ENCODE measurements at regions not wholly inside any gene's neighbourhood (a gene's known extent, or its start where the extent isn't known, plus 50 kb on each side); places are given as distances from the start of the nearest gene placed in this dataset.

DNA sequence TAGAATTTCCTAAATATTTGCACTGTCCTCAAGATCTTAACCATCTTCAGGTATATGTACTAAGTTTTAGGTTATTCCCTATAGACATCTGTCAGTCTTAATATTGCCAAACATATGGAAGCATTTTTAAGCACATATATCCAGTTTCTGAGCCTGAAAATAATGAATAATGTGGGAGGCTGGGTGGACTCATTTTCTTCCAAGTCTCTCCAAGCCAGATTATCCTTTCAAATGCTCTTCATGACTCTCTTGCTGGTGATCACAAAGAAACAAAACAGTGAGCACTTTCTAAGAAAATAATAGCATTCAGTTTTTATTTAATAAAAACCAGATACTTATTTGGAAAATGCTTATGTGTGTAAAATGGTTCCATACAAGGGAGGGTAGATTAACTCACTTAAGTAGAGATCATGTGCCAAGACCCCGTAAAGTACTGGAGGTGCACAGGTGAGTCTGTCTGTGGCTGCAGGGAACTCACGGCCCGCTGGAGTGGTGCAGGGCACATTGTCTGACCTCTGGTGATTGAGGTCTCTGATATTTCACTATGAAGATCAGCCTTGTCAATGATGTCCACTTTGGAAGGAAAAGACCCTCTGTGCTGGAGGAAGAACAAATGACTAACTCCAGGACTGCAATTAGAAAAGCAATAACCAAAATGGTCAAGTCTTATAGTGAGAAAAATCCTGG, 161.6 kb downstream of the TMEM18 start:
- TF ChIP-seq ZC3H10 (CRISPR knock-in tag; IDR thresholded peaks at IDR 0.05), result no peak
- TF ChIP-seq ZNF565 (CRISPR knock-in tag; conservative IDR thresholded peaks at IDR 0.05; ENCODE audit: low read depth), result no peak
- TF ChIP-seq ZFP3 (CRISPR knock-in tag; IDR thresholded peaks at IDR 0.05), result no peak
- TF ChIP-seq, protein P1, sequence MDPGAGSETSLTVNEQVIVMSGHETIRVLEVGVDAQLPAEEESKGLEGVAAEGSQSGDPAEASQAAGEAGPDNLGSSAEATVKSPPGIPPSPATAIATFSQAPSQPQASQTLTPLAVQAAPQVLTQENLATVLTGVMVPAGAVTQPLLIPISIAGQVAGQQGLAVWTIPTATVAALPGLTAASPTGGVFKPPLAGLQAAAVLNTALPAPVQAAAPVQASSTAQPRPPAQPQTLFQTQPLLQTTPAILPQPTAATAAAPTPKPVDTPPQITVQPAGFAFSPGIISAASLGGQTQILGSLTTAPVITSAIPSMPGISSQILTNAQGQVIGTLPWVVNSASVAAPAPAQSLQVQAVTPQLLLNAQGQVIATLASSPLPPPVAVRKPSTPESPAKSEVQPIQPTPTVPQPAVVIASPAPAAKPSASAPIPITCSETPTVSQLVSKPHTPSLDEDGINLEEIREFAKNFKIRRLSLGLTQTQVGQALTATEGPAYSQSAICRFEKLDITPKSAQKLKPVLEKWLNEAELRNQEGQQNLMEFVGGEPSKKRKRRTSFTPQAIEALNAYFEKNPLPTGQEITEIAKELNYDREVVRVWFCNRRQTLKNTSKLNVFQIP (CRISPR knock-in tag; IDR thresholded peaks at IDR 0.05; ENCODE audit: borderline replicate concordance, low read depth), result no peak
- no peak for TF ChIP-seq ISL1 (CRISPR knock-in tag; IDR thresholded peaks at IDR 0.05)
- no peak for TF ChIP-seq TOX (CRISPR knock-in tag; IDR thresholded peaks at IDR 0.05; ENCODE audit: borderline replicate concordance)
- TF ChIP-seq ZNF8 (CRISPR knock-in tag; IDR thresholded peaks at IDR 0.05), result no peak
- TF ChIP-seq OSR1 (CRISPR knock-in tag; IDR thresholded peaks at IDR 0.05), result no peak
- TF ChIP-seq, protein P2, sequence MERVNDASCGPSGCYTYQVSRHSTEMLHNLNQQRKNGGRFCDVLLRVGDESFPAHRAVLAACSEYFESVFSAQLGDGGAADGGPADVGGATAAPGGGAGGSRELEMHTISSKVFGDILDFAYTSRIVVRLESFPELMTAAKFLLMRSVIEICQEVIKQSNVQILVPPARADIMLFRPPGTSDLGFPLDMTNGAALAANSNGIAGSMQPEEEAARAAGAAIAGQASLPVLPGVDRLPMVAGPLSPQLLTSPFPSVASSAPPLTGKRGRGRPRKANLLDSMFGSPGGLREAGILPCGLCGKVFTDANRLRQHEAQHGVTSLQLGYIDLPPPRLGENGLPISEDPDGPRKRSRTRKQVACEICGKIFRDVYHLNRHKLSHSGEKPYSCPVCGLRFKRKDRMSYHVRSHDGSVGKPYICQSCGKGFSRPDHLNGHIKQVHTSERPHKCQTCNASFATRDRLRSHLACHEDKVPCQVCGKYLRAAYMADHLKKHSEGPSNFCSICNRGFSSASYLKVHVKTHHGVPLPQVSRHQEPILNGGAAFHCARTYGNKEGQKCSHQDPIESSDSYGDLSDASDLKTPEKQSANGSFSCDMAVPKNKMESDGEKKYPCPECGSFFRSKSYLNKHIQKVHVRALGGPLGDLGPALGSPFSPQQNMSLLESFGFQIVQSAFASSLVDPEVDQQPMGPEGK (CRISPR knock-in tag; IDR thresholded peaks at IDR 0.05; ENCODE audit: borderline replicate concordance), result no peak
- no peak for TF ChIP-seq TCF4 (CRISPR knock-in tag; IDR thresholded peaks at IDR 0.05; ENCODE audit: borderline replicate concordance)
- TF ChIP-seq RARB (CRISPR knock-in tag; IDR thresholded peaks at IDR 0.05), result no peak
- no peak for TF ChIP-seq GLIS3 (CRISPR knock-in tag; IDR thresholded peaks at IDR 0.05)
- TF ChIP-seq CSDC2 (CRISPR knock-in tag; IDR thresholded peaks at IDR 0.05), result no peak
- no peak for TF ChIP-seq ESRRG (CRISPR knock-in tag; IDR thresholded peaks at IDR 0.05)
- no peak for TF ChIP-seq PPARA (CRISPR knock-in tag; IDR thresholded peaks at IDR 0.05; ENCODE audit: borderline replicate concordance)
- ATAC-seq, result no peak

DNA sequence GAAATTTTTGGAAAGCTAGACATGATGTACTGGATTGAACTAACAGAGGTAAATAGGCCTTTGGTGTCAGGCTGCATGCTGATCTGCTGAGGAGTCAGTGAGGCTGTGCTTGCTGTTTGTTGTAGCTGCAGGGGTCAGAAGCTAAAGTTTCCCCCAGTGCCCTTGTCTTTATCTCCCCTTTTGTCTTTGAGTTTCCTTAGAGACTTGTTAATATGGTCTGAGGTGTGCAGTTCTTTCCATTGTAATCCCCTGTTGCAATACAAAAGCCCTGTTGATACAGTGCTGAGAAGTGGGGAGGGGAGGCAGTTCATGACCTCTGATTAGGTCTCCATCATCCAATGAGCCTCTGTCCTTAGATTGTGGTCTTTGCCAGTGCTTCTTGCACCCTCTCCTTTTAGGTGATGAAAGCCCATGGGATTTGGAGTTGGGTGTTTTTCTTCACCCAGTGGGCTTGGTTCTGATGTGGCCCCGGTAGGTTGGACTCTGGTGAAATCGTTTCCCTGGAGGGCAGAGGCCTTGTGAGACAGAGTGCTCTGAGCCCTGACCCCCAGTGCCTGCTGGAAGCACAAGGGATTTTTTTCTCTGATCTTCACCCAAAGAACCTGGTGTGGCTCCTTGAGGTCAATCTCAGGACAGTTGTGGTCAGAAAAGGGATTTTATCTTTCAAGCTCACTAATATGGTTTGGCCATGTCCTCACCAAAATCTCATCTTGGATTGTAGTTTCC, 163.1 kb downstream of the TMEM18 start:
- TF ChIP-seq, protein P3, sequence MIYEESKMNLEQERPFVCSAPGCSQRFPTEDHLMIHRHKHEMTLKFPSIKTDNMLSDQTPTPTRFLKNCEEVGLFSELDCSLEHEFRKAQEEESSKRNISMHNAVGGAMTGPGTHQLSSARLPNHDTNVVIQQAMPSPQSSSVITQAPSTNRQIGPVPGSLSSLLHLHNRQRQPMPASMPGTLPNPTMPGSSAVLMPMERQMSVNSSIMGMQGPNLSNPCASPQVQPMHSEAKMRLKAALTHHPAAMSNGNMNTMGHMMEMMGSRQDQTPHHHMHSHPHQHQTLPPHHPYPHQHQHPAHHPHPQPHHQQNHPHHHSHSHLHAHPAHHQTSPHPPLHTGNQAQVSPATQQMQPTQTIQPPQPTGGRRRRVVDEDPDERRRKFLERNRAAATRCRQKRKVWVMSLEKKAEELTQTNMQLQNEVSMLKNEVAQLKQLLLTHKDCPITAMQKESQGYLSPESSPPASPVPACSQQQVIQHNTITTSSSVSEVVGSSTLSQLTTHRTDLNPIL (CRISPR knock-in tag; IDR thresholded peaks at IDR 0.05; ENCODE audit: low read depth), result no peak
- TF ChIP-seq PPARA (CRISPR knock-in tag; IDR thresholded peaks at IDR 0.05; ENCODE audit: borderline replicate concordance) (no peak), SNAI2 (CRISPR knock-in tag; IDR thresholded peaks at IDR 0.05) (no peak), ZNF70 (CRISPR knock-in tag; IDR thresholded peaks at IDR 0.05) (no peak), ZC3H10 (CRISPR knock-in tag; IDR thresholded peaks at IDR 0.05) (no peak), RARB (CRISPR knock-in tag; IDR thresholded peaks at IDR 0.05) (no peak), ZNF8 (CRISPR knock-in tag; IDR thresholded peaks at IDR 0.05) (no peak), TCF4 (CRISPR knock-in tag; IDR thresholded peaks at IDR 0.05; ENCODE audit: borderline replicate concordance) (no peak), GLIS3 (CRISPR knock-in tag; IDR thresholded peaks at IDR 0.05) (no peak), ARNTL (CRISPR knock-in tag; IDR thresholded peaks at IDR 0.05; ENCODE audit: borderline replicate concordance, low read depth) (no peak), CSDC2 (CRISPR knock-in tag; IDR thresholded peaks at IDR 0.05) (no peak), ZNF565 (CRISPR knock-in tag; conservative IDR thresholded peaks at IDR 0.05; ENCODE audit: low read depth) (no peak), ZFP3 (CRISPR knock-in tag; IDR thresholded peaks at IDR 0.05) (no peak), BACH2 (CRISPR knock-in tag; IDR thresholded peaks at IDR 0.05; ENCODE audit: borderline replicate concordance) (no peak)
- TF ChIP-seq, protein P2 (CRISPR knock-in tag; IDR thresholded peaks at IDR 0.05; ENCODE audit: borderline replicate concordance), result no peak
- ATAC-seq, result no peak

DNA sequence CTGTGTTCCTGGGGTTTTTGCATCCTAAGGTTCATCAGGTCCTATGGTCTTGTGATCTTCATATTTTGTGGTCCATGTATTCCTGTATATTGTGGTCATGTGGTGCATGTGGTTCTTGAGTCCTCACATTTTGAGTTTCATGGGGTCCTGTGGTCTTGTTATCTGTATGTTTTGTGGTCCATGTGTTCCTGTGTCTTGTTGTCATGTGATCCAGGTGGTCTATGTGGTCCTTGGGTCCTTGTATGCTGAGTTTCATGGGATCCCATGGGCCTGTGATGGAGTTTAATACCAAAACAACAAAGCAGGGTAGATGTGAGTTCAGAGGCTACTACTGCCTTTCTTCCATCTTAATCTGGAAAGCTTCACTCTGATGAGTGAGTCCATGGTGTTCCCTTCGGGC, 166.4 kb downstream of the TMEM18 start:
- ATAC-seq, result no peak
- TF ChIP-seq ARNTL (CRISPR knock-in tag; IDR thresholded peaks at IDR 0.05; ENCODE audit: borderline replicate concordance, low read depth) (no peak), GLIS3 (CRISPR knock-in tag; IDR thresholded peaks at IDR 0.05) (no peak), RARB (CRISPR knock-in tag; IDR thresholded peaks at IDR 0.05) (no peak), ZC3H10 (CRISPR knock-in tag; IDR thresholded peaks at IDR 0.05) (no peak), ZFP3 (CRISPR knock-in tag; IDR thresholded peaks at IDR 0.05) (no peak), SNAI2 (CRISPR knock-in tag; IDR thresholded peaks at IDR 0.05) (no peak), ZNF70 (CRISPR knock-in tag; IDR thresholded peaks at IDR 0.05) (no peak), CSDC2 (CRISPR knock-in tag; IDR thresholded peaks at IDR 0.05) (no peak), ZFP30 (CRISPR knock-in tag; IDR thresholded peaks at IDR 0.05) (no peak)
- TF ChIP-seq, protein P4, sequence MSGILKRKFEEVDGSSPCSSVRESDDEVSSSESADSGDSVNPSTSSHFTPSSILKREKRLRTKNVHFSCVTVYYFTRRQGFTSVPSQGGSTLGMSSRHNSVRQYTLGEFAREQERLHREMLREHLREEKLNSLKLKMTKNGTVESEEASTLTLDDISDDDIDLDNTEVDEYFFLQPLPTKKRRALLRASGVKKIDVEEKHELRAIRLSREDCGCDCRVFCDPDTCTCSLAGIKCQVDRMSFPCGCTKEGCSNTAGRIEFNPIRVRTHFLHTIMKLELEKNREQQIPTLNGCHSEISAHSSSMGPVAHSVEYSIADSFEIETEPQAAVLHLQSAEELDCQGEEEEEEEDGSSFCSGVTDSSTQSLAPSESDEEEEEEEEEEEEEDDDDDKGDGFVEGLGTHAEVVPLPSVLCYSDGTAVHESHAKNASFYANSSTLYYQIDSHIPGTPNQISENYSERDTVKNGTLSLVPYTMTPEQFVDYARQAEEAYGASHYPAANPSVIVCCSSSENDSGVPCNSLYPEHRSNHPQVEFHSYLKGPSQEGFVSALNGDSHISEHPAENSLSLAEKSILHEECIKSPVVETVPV (CRISPR knock-in tag; IDR thresholded peaks at IDR 0.05), result no peak
- TF ChIP-seq, protein P1 (CRISPR knock-in tag; IDR thresholded peaks at IDR 0.05; ENCODE audit: borderline replicate concordance, low read depth), result no peak
- TF ChIP-seq, protein P2 (CRISPR knock-in tag; IDR thresholded peaks at IDR 0.05; ENCODE audit: borderline replicate concordance), result no peak
